B cell (primary cell): ENCODE measurements at regions not wholly inside any gene's neighbourhood (a gene's known extent, or its start where the extent isn't known, plus 50 kb on each side); places are given as distances from the start of the nearest gene placed in this dataset.

Source experiments
- ATAC-seq: fragments of 200-7000 bp; cut with Tn5 transposase; one replicate; pipeline ENCODE4 v1.10.0; 2021; ENCODE audit warnings: low read depth, mild to moderate bottlenecking, moderate number of reproducible peaks, moderate library complexity
- CTCF ChIA-PET: fragments of 350-600 bp; sonication (Branson Sonifier 250); formaldehyde crosslinking; loops from one replicate; lab custom pipeline; 2021; ENCODE audit warnings: antibody characterized with exemption, inconsistent platforms; lab: Charles Lee
- POLR2A ChIA-PET: fragments of 350-600 bp; sonication (Branson Sonifier 250); formaldehyde crosslinking; loops from one replicate; lab custom pipeline; 2021; ENCODE audit warnings: antibody characterized with exemption; lab: Charles Lee
- DNase-seq: peaks from one replicate; pipeline ENCODE4 v3.0.0; 2013
- H2AFZ ChIP-seq: 2 replicates; pipeline ENCODE4 v1.6.1; 2012; ENCODE audit warnings: mild to moderate bottlenecking, low read depth, low read length; ENCODE audit not compliant: insufficient read depth, poor library complexity, severe bottlenecking
- H3K27ac ChIP-seq, 2 donors: 1 replicate in 1 of 2; 2 replicates in 1 of 2; pipeline ENCODE4 v1.5.1; 2012 to 2013; ENCODE audit warnings: low read length in 2 of 2, mild to moderate bottlenecking in 2 of 2, moderate library complexity in 1 of 2
- H3K27me3 ChIP-seq, 4 experiments: fragments of 200-600 bp in 1 of 4; sonication (generic) in 1 of 4; replicated peaks in 1 of 4; 1 replicate in 2 of 4; 2 replicates in 2 of 4; pipeline versions ENCODE4 v1.6.1 to v1.7.0; 2013 to 2016; ENCODE audit warnings: low read length in 3 of 4, mild to moderate bottlenecking in 2 of 4, mixed read lengths in 1 of 4, moderate library complexity in 1 of 4; ENCODE audit not compliant: insufficient read depth in 4 of 4, control insufficient read depth in 3 of 4; ENCODE audit errors: control extremely low read depth in 1 of 4
- H3K36me3 ChIP-seq, 2 experiments: replicated peaks in 1 of 2; 1 replicate in 1 of 2; 2 replicates in 1 of 2; pipeline versions ENCODE4 v1.6.1 to v1.7.1; 2013; ENCODE audit warnings: low read length in 1 of 2; ENCODE audit not compliant: insufficient read depth in 2 of 2, control insufficient read depth in 1 of 2; ENCODE audit errors: control extremely low read depth in 1 of 2, extremely low read depth in 1 of 2
- H3K4me1 ChIP-seq, 2 donors: fragments of 200-600 bp in 1 of 2; sonication (generic) in 1 of 2; 1 replicate in 1 of 2; 2 replicates in 1 of 2; pipeline versions ENCODE4 v1.5.1 to v1.6.1; 2013 to 2017; ENCODE audit warnings: low read length in 2 of 2; ENCODE audit not compliant: control insufficient read depth in 2 of 2, insufficient read depth in 2 of 2
- H3K4me2 ChIP-seq: replicated peaks from 2 replicates; pipeline ENCODE3; 2012; ENCODE audit warnings: mild to moderate bottlenecking, low read depth, low read length; ENCODE audit not compliant: poor library complexity, severe bottlenecking
- H3K4me3 ChIP-seq, 5 experiments: fragments of 200-600 bp in 1 of 5; sonication (generic) in 1 of 5; 1 replicate in 3 of 5; 2 replicates in 2 of 5; pipeline versions ENCODE4 v1.5.1 to v1.7.0; 2011 to 2016; ENCODE audit warnings: low read length in 4 of 5, mild to moderate bottlenecking in 4 of 5, low read depth in 2 of 5, control low read depth in 1 of 5, moderate library complexity in 1 of 5; ENCODE audit not compliant: insufficient read depth in 1 of 5; ENCODE audit errors: control extremely low read depth in 1 of 5, extremely low read depth in 1 of 5
- H3K79me2 ChIP-seq: fragments of 200-600 bp; sonication (generic); one replicate; pipeline ENCODE4 v1.6.0; 2016; ENCODE audit warnings: low read length; ENCODE audit not compliant: control insufficient read depth, insufficient read depth
- H3K9ac ChIP-seq: fragments of 200-600 bp; sonication (generic); 2 replicates; pipeline ENCODE4 v1.6.1; 2017; ENCODE audit warnings: mild to moderate bottlenecking, low read length, moderate library complexity
- H3K9me3 ChIP-seq, 3 donors: one replicate each; pipeline versions ENCODE4 v1.6.1 to v1.7.1; 2013; ENCODE audit warnings: low read length in 2 of 3; ENCODE audit not compliant: control insufficient read depth in 2 of 3, insufficient read depth in 1 of 3; ENCODE audit errors: control extremely low read depth in 1 of 3
- H4K20me1 ChIP-seq: 2 replicates; pipeline ENCODE4 v1.6.0; 2012; ENCODE audit warnings: mild to moderate bottlenecking, low read length; ENCODE audit not compliant: insufficient read depth, control insufficient read depth, poor library complexity, severe bottlenecking
- H3K27ac Mint-ChIP-seq: one replicate; pipeline ENCODE4 v1.8.0; 2021; ENCODE audit warnings: mixed read lengths
- H3K27me3 Mint-ChIP-seq: one replicate; pipeline ENCODE4 v1.8.0; 2021; ENCODE audit warnings: mixed read lengths
- H3K4me1 Mint-ChIP-seq: one replicate; pipeline ENCODE4 v1.8.0; 2021; ENCODE audit warnings: mixed read lengths
- H3K4me3 Mint-ChIP-seq: one replicate; pipeline ENCODE4 v1.8.0; 2021; ENCODE audit warnings: mixed read lengths
- H3K9me3 Mint-ChIP-seq: one replicate; pipeline ENCODE4 v1.8.0; 2022; ENCODE audit warnings: mixed read lengths; ENCODE audit not compliant: insufficient read depth
- CTCF ChIP-seq: fragments of 200-600 bp; IDR thresholded peaks from one replicate; pipeline ENCODE4 v1.8.0; 2022; ENCODE audit warnings: antibody characterized with exemption, mild to moderate bottlenecking
- EZH2 ChIP-seq: IDR thresholded peaks from 2 replicates; pipeline ENCODE4 v1.6.1; 2012; ENCODE audit warnings: borderline replicate concordance, low read depth, mild to moderate bottlenecking, moderate library complexity, low read length; ENCODE audit not compliant: insufficient read depth, poor library complexity, severe bottlenecking
- WGBS: methylation state at CpG from one replicate; pipeline ENCODE4 v1.1.5; 2013; ENCODE audit warnings: missing lambda C conversion rate; ENCODE audit not compliant: insufficient coverage; 5-methylcytosine and 5-hydroxymethylcytosine counted together
- intact Hi-C: fragments of 100-400 bp; cut with micrococcal nuclease; formaldehyde crosslinking; loops from one replicate; pipeline ENCODE4 v1.10.0; 2022

- Mint-ChIP-seq H3K27ac (no peak overlapping the region), H3K9me3 (no peaks in the 10 kb centered on the region), H3K27me3 (no peaks in the 10 kb centered on the region), H3K4me1 (no peaks in the 10 kb centered on the region), H3K4me3 (no peak overlapping the region)
- no peaks in the 10 kb centered on the region for H3K27me3 ChIP-seq
- H3K79me2 ChIP-seq = no peaks in the 10 kb centered on the region
- H3K36me3 ChIP-seq = no peaks in the 10 kb centered on the region
- ChIA-PET POLR2A (no interaction called here), CTCF (no interaction called here)
- H3K4me3 ChIP-seq = no peak overlapping the region
- H3K4me2 ChIP-seq = no peak overlapping the region
- no peak overlapping the region for H2AFZ ChIP-seq
- H3K9ac ChIP-seq = no peak overlapping the region
- intact Hi-C loops = no loop called here
- no peak for TF ChIP-seq CTCF
- no peak for TF ChIP-seq EZH2
- WGBS = 100% methylated on average over 3 of the region's 5 CpGs
- ATAC-seq (no peak), DNase-seq (no peak)
- no peaks in the 10 kb centered on the region for H3K4me1 ChIP-seq
- H4K20me1 ChIP-seq = no peaks in the 10 kb centered on the region
- no peak overlapping the region for H3K27ac ChIP-seq
- no peaks in the 10 kb centered on the region for H3K9me3 ChIP-seq
Observed at GRCh38 chr18:73254564-73254963, 386.8 kb upstream of the NETO1 start.

- no peaks in the 10 kb centered on the region for H3K4me1 ChIP-seq
- H2AFZ ChIP-seq = no peak overlapping the region
- no peaks in the 10 kb centered on the region for H3K9me3 Mint-ChIP-seq
- H3K4me2 ChIP-seq = no peak overlapping the region
- no peak overlapping the region for H3K27ac Mint-ChIP-seq
- no peaks in the 10 kb centered on the region for H3K27me3 ChIP-seq
- no peaks in the 10 kb centered on the region for H3K27me3 Mint-ChIP-seq
- TF ChIP-seq EZH2 = no peak
- no peak for TF ChIP-seq CTCF
- DNase-seq (no peak), ATAC-seq (no peak)
- no peak overlapping the region for H3K4me3 ChIP-seq
- H3K9me3 ChIP-seq = no peaks in the 10 kb centered on the region
- no peaks in the 10 kb centered on the region for H3K36me3 ChIP-seq
- H3K9ac ChIP-seq = no peak overlapping the region
- no peaks in the 10 kb centered on the region for H4K20me1 ChIP-seq
- H3K4me3 Mint-ChIP-seq = no peak overlapping the region
- intact Hi-C loops = no loop called here
- WGBS = 95% methylated on average over 6 of the region's 7 CpGs
- no peak overlapping the region for H3K27ac ChIP-seq
- ChIA-PET CTCF (no interaction called here), POLR2A (no interaction called here)
- peaks cover 5% of the 10 kb centered on the region for H3K4me1 Mint-ChIP-seq
- no peaks in the 10 kb centered on the region for H3K79me2 ChIP-seq
Observed at GRCh38 chr18:73249030-73249429, 381.2 kb upstream of the NETO1 start.
